Kidney epithelial cell (primary cell): ENCODE measurements at regions not wholly inside any gene's neighbourhood (a gene's known extent, or its start where the extent isn't known, plus 50 kb on each side); places are given as distances from the start of the nearest gene placed in this dataset.

Source experiments
- DNase-seq: peaks from one replicate; pipeline ENCODE4 v3.0.0-alpha.2; 2010; ENCODE audit warnings: low read depth
- H3K27me3 ChIP-seq: 2 replicates; pipeline ENCODE4 v1.6.0; 2011; ENCODE audit warnings: low read length; ENCODE audit not compliant: control insufficient read depth, insufficient read depth
- H3K36me3 ChIP-seq: 2 replicates; pipeline ENCODE4 v1.5.1; 2011; ENCODE audit warnings: low read length; ENCODE audit not compliant: control insufficient read depth, insufficient read depth
- H3K4me3 ChIP-seq: 2 replicates; pipeline ENCODE4 v1.5.1; 2011; ENCODE audit warnings: low read depth, mild to moderate bottlenecking, control low read depth, low read length
- TF ChIP-seq, protein P1 (sequence below): IDR thresholded peaks from 2 replicates; pipeline ENCODE4 v1.5.1; 2011; ENCODE audit warnings: mild to moderate bottlenecking, moderate library complexity, low read length, control low read depth, inconsistent platforms; ENCODE audit not compliant: insufficient read depth, poor library complexity, severe bottlenecking

DNA sequence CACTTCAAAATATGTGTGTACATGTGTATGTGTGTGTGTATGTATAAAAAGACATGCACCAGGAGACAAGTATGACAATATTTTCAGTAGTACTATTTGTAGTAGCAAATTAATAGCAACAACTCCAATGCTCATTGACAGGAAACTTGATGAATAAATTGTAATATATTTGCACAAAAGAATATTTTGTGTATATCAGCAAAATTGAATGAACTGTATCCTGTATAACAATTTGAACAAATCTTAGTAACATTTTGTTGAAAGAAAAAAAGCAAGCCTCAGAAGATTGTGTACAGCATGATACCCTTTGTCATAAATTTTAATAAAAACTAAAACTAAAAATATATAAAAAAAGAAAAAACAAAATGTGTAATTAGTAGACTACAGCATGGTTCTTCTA, 1367.3 kb upstream of the TMEFF2 start:
- TF ChIP-seq, protein P1, sequence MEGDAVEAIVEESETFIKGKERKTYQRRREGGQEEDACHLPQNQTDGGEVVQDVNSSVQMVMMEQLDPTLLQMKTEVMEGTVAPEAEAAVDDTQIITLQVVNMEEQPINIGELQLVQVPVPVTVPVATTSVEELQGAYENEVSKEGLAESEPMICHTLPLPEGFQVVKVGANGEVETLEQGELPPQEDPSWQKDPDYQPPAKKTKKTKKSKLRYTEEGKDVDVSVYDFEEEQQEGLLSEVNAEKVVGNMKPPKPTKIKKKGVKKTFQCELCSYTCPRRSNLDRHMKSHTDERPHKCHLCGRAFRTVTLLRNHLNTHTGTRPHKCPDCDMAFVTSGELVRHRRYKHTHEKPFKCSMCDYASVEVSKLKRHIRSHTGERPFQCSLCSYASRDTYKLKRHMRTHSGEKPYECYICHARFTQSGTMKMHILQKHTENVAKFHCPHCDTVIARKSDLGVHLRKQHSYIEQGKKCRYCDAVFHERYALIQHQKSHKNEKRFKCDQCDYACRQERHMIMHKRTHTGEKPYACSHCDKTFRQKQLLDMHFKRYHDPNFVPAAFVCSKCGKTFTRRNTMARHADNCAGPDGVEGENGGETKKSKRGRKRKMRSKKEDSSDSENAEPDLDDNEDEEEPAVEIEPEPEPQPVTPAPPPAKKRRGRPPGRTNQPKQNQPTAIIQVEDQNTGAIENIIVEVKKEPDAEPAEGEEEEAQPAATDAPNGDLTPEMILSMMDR = no peak
- H3K27me3 ChIP-seq = no peaks in the 10 kb centered on the region
- DNase-seq = no peak
- no peak overlapping the region for H3K4me3 ChIP-seq
- H3K36me3 ChIP-seq = no peaks in the 10 kb centered on the region

DNA sequence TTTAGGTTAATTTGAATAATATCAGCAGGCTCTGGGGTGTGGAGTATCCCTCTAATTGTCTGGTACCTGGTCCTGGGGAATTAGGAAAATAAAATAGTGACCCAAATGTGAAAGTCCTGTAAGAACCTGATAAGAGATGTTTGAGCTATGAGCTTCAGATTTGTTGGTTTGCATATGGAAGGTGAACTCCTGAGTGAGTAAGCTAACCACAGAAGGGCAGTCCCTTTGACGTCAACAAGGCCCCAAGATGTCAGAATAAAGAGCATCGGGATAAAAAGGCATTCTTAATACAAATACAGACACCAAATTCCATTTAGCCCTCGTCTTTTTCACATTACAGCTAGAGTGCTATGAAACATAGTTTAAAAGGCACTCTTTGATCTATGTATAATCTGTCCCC, 1366.3 kb upstream of the TMEFF2 start:
- no peak overlapping the region for H3K4me3 ChIP-seq
- H3K36me3 ChIP-seq = no peaks in the 10 kb centered on the region
- no peak for DNase-seq
- TF ChIP-seq, protein P1 = no peak
- H3K27me3 ChIP-seq = no peaks in the 10 kb centered on the region

DNA sequence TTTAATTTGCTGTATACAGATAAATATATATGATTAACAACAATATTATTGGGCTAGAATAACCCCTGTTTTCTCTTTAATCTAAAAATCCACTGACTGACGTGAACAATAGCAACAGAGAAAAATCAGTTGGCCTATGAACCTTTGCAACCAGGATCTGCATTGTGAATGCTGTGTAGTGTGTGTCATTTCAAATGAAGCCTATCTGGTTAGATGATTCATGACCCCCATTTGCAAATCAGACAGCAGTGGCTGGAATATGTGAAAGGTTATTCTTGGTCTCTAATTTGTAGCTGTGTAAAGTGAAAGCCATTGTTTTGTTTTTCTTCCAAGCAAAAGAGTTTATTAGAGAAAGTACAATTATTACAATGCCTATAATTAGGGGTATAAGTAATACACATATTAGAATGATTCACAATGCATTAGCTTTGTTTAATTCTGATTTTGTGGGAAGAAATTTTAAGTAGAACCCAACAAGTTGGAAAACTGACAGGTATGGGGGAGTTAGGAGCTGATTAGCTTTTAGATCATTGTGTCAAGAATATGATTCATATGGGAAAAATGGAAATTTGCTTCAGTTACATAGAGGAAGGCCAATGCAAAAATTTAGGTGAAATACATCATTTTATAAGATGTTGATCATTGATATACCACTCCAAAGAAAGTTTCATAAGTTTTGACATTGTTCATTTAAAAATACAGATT, 1362.2 kb upstream of the TMEFF2 start:
- Histone ChIP-seq H3K36me3 (no peaks in the 10 kb centered on the region), H3K27me3 (no peaks in the 10 kb centered on the region), H3K4me3 (no peak overlapping the region)
- TF ChIP-seq, protein P1 = no peak
- peak; percentile 25 for DNase-seq

DNA sequence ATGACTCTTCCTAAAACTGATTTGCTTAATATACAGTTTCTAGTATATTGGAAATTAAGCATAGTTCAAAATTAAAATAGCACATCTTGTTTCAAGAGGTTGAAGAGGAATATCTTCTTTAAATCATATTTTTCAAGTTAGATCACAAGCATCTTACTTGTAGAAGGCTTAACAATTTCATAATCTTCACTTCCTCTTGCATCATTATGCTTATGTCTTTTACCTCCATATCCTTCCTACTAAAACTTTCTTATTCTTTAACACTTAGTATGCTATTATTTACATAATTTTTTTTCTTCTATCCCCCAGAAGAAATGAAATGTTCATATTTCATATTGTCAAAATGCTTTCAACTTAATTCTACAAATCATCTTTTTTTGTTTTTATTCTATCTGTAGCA, 1354.9 kb upstream of the TMEFF2 start:
- no peak for DNase-seq
- no peaks in the 10 kb centered on the region for H3K27me3 ChIP-seq
- H3K4me3 ChIP-seq = no peak overlapping the region
- H3K36me3 ChIP-seq = no peaks in the 10 kb centered on the region
- TF ChIP-seq, protein P1 = no peak

DNA sequence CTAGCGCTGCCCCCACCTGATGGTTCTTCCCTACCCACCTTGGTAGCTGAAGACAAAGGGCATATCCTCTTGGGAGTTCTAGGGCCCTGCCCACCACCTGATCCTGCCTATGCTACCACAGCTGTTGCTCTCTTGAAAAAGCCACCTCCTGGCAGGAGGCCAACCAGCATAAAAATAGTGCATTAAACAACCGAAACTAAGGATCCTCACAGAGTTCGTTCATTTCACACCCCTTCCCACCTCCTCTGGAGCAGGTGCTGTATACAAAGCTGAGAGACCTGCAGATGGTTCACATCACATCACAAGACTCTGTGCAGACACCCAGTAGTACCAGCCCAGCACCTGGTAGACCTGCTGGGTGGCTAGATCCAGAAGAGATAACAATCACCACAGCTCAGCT, 1348.0 kb upstream of the TMEFF2 start:
- TF ChIP-seq, protein P1 = no peak
- H3K4me3 ChIP-seq = no peak overlapping the region
- H3K27me3 ChIP-seq = no peaks in the 10 kb centered on the region
- no peak for DNase-seq
- H3K36me3 ChIP-seq = no peaks in the 10 kb centered on the region

DNA sequence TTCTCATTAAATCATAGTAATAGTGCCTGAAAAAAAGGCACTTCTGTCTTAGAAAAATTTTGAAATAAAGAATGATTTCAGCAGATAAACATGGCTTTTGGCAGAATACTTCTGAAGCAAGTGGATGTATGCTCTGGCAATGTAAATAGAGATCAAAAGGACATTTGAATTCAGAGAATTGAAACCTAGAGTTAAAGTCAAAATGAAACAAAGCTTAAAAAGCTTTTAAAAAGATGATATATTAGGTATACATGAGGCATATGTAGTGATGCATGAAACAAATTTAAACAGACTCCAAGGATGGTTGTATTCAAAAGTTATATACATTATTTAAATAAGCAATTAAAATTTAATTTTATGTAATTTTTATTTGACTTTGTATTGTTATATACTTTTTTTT, 1344.5 kb upstream of the TMEFF2 start:
- Histone ChIP-seq H3K27me3 (no peaks in the 10 kb centered on the region), H3K36me3 (no peaks in the 10 kb centered on the region), H3K4me3 (no peak overlapping the region)
- TF ChIP-seq, protein P1 = no peak
- DNase-seq = no peak
